Endothelial cell of umbilical vein (primary cell): ENCODE measurements at regions not wholly inside any gene's neighbourhood (a gene's known extent, or its start where the extent isn't known, plus 50 kb on each side); places are given as distances from the start of the nearest gene placed in this dataset.

Source experiments
- BruUV-seq: library from RNA; stranded (reverse); fragments of 400-500 nt; replicated peaks from 2 replicates; lab custom pipeline; 2021; lab: Mats Ljungman, UMichigan
- CTCF ChIA-PET: fragments of 300-600, 350-600 bp; sonication (Branson Sonifier 250); formaldehyde crosslinking; loops from one replicate; lab custom pipeline; 2021; ENCODE audit warnings: antibody characterized with exemption, inconsistent platforms; lab: Charles Lee
- POLR2A ChIA-PET: fragments of 300-600, 350-600 bp; sonication (Branson Sonifier 250); formaldehyde crosslinking; loops from one replicate; lab custom pipeline; 2021; ENCODE audit warnings: antibody characterized with exemption, inconsistent platforms; lab: Charles Lee
- DNase-seq: peaks from one replicate; pipeline ENCODE4 v3.0.0-alpha.2; 2011; ENCODE audit warnings: low read depth, low spot score
- FAIRE-seq: peaks from 2 replicates; lab custom pipeline; 2011; peaks lifted over from hg19 to GRCh38; lab: Jason Lieb, UNC
- H2AFZ ChIP-seq: 2 replicates; pipeline ENCODE4 v1.6.0; 2012; ENCODE audit warnings: low read depth, low read length, control low read depth, inconsistent platforms
- H3K27ac ChIP-seq: 2 replicates; pipeline ENCODE4 v1.5.1; 2011; ENCODE audit warnings: low read depth, mild to moderate bottlenecking, control low read depth, low read length, moderate library complexity; ENCODE audit not compliant: insufficient read depth
- H3K27me3 ChIP-seq, 2 experiments: 2 replicates each; pipeline versions ENCODE4 v1.6.0 to v1.6.1; 2011; ENCODE audit warnings: low read length in 2 of 2, mixed read lengths in 1 of 2; ENCODE audit not compliant: control insufficient read depth in 2 of 2, insufficient read depth in 2 of 2
- H3K36me3 ChIP-seq, 2 experiments: 2 replicates in 1 of 2; 3 replicates in 1 of 2; pipeline ENCODE4 v1.5.1; 2011; ENCODE audit warnings: low read length in 2 of 2, mild to moderate bottlenecking in 1 of 2, moderate library complexity in 1 of 2; ENCODE audit not compliant: control insufficient read depth in 2 of 2, insufficient read depth in 2 of 2; ENCODE audit errors: extremely low read depth in 1 of 2
- H3K4me1 ChIP-seq: 3 replicates; pipeline ENCODE4 v1.5.1; 2011; ENCODE audit warnings: mild to moderate bottlenecking, low read length; ENCODE audit not compliant: control insufficient read depth, insufficient read depth; ENCODE audit errors: extremely low read depth
- H3K4me2 ChIP-seq: 2 replicates; pipeline ENCODE4 v1.6.1; 2011; ENCODE audit warnings: low read length, control low read depth, mixed read lengths; ENCODE audit not compliant: insufficient read depth
- H3K4me3 ChIP-seq, 3 experiments: fragments of 200-600 bp in 1 of 3; sonication (generic), shearing (Covaris generic) in 1 of 3; replicated peaks in 1 of 3; 2 replicates each; pipeline ENCODE4 v1.5.1; 2011 to 2016; ENCODE audit warnings: control low read depth in 3 of 3, low read length in 3 of 3, mild to moderate bottlenecking in 2 of 3, inconsistent platforms in 1 of 3, low read depth in 1 of 3, moderate library complexity in 1 of 3; ENCODE audit not compliant: insufficient read depth in 1 of 3
- H3K79me2 ChIP-seq: 2 replicates; pipeline ENCODE4 v1.6.0; 2012; ENCODE audit warnings: low read length, inconsistent platforms; ENCODE audit not compliant: control insufficient read depth, insufficient read depth
- H3K9ac ChIP-seq: replicated peaks from 2 replicates; pipeline ENCODE3; 2011; ENCODE audit warnings: low read length, control low read depth; ENCODE audit not compliant: insufficient read depth; ENCODE audit errors: extremely low read depth
- H3K9me1 ChIP-seq: replicated peaks from 3 replicates; pipeline ENCODE4 v1.6.0; 2011; ENCODE audit warnings: mild to moderate bottlenecking, low read length; ENCODE audit not compliant: control insufficient read depth, insufficient read depth; ENCODE audit errors: extremely low read depth
- H3K9me3 ChIP-seq: replicated peaks from 2 replicates; pipeline ENCODE4 v1.5.1; 2012; ENCODE audit warnings: low read length, inconsistent platforms; ENCODE audit not compliant: control insufficient read depth, insufficient read depth
- H4K20me1 ChIP-seq: replicated peaks from 2 replicates; pipeline ENCODE3; 2011; ENCODE audit warnings: mild to moderate bottlenecking, low read length; ENCODE audit not compliant: control insufficient read depth, insufficient read depth; ENCODE audit errors: extremely low read depth
- EZH2 ChIP-seq: IDR thresholded peaks from 2 replicates; pipeline ENCODE4 v1.6.1; 2012; ENCODE audit warnings: borderline replicate concordance, low read depth, mild to moderate bottlenecking, moderate library complexity, low read length, inconsistent platforms; ENCODE audit not compliant: severe bottlenecking
- FOS ChIP-seq: IDR thresholded peaks from 2 replicates; pipeline ENCODE4 v1.6.1; 2011; ENCODE audit warnings: mild to moderate bottlenecking, low read length, moderate library complexity, borderline replicate concordance; ENCODE audit not compliant: insufficient read depth
- GATA2 ChIP-seq: IDR thresholded peaks from 2 replicates; pipeline ENCODE4 v1.7.0; 2011; ENCODE audit warnings: low read depth, mild to moderate bottlenecking, moderate library complexity, mixed read lengths, low read length; ENCODE audit not compliant: insufficient read length, insufficient read depth
- JUN ChIP-seq: IDR thresholded peaks from 2 replicates; pipeline ENCODE4 v1.6.1; 2011; ENCODE audit warnings: borderline replicate concordance, low read depth; ENCODE audit not compliant: insufficient read length, insufficient read depth
- MYC ChIP-seq: IDR thresholded peaks from one replicate; pipeline ENCODE4 v1.6.1; 2011; ENCODE audit warnings: mild to moderate bottlenecking, low read depth, low read length
- POLR2A ChIP-seq: IDR thresholded peaks from 2 replicates; pipeline ENCODE4 v1.6.1; 2012; ENCODE audit warnings: low read depth, mild to moderate bottlenecking, control low read depth, low read length
- dilution Hi-C: fragments of 300-500 bp; cut with MboI; formaldehyde crosslinking; loops from one replicate; pipeline ENCODE4 v1.15.0; 2019; ENCODE audit warnings: low sequenced_read_pairs; ENCODE audit not compliant: extremely low pct_ligation_motif_present
- intact Hi-C: fragments of 100-400 bp; cut with micrococcal nuclease; formaldehyde crosslinking; loops from one replicate; pipeline ENCODE4 v1.10.0; 2022
- TF ChIP-seq, protein P1 (sequence below): IDR thresholded peaks from 2 replicates; pipeline ENCODE4 v1.6.1; 2011; ENCODE audit not compliant: insufficient read depth, insufficient read length
- TF ChIP-seq, protein P2 (sequence below), 2 donors: IDR thresholded peaks; 1 replicate in 1 of 2; 2 replicates in 1 of 2; pipeline ENCODE4 v1.5.1; 2011; ENCODE audit warnings: low read length in 2 of 2, mild to moderate bottlenecking in 2 of 2, moderate library complexity in 2 of 2, control low read depth in 1 of 2, inconsistent platforms in 1 of 2, low read depth in 1 of 2; ENCODE audit not compliant: insufficient read depth in 1 of 2; ENCODE audit errors: extremely low read depth in 1 of 2

DNA sequence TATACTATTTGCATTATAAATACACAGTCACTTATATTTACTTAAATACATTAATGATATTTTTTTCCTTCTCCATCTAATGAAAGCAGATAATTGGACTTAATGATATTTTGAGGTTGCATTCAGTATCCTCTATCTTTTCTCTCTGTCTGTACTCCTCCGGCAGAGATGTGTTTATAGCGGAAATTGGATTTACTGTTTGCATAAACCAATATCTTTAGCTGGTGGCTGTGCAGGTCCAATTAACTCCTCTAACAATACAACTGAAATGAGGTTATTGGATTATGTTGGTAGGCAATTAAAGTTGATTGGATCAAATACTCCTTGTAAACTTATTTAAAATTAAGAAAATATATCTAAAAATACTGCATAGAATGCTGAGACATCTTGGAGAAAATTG is 1044.2 kb upstream of the SORCS1 start:
- no peaks in the 10 kb centered on the region for H3K4me1 ChIP-seq
- H3K9me3 ChIP-seq: peaks cover 2% of the 10 kb centered on the region
- H4K20me1 ChIP-seq: no peaks in the 10 kb centered on the region
- no peak overlapping the region for H3K9ac ChIP-seq
- H3K79me2 ChIP-seq: no peaks in the 10 kb centered on the region
- H2AFZ ChIP-seq: no peak overlapping the region
- no peaks in the 10 kb centered on the region for H3K27me3 ChIP-seq
- ChIA-PET CTCF (no interaction called here), POLR2A (no interaction called here)
- H3K9me1 ChIP-seq: no peaks in the 10 kb centered on the region
- FAIRE-seq: no peak
- dilution Hi-C loops: no loop called here
- no peaks in the 10 kb centered on the region for H3K36me3 ChIP-seq
- no peak overlapping the region for H3K4me3 ChIP-seq
- intact Hi-C loops: no loop called here
- TF ChIP-seq JUN (no peak), MYC (no peak), POLR2A (no peak), FOS (no peak)
- no peak overlapping the region for H3K27ac ChIP-seq
- no peak overlapping the region for H3K4me2 ChIP-seq
- no TSS peak for BruUV-seq
- DNase-seq: no peak

DNA sequence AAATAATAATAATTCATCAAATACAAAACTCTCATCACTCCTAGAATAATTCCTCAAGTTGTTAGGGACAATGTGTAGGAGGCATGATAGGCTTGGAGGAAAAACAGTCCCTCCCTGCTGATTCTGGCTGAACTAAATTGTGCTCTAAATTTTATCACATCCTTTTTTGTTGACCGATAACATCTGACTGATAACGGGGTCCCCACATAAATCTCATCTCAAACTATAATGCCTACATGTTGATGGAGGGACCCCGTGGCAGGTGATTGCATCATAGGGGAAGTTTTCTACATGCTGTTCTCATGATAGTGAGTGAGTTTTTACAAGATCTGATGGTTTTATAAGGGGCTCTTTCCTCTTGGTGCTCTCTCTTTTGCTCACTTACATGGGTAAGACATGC is 1043.5 kb upstream of the SORCS1 start:
- no peak overlapping the region for H3K4me3 ChIP-seq
- ChIA-PET CTCF (no interaction called here), POLR2A (no interaction called here)
- H3K79me2 ChIP-seq: no peaks in the 10 kb centered on the region
- no peaks in the 10 kb centered on the region for H3K27me3 ChIP-seq
- no peak overlapping the region for H3K4me2 ChIP-seq
- H2AFZ ChIP-seq: no peak overlapping the region
- peaks cover 4% of the 10 kb centered on the region for H3K9me3 ChIP-seq
- DNase-seq (no peak), FAIRE-seq (no peak)
- dilution Hi-C loops (no loop called here), intact Hi-C loops (no loop called here)
- H3K9me1 ChIP-seq: no peaks in the 10 kb centered on the region
- no peaks in the 10 kb centered on the region for H3K36me3 ChIP-seq
- no peak overlapping the region for H3K27ac ChIP-seq
- no peaks in the 10 kb centered on the region for H4K20me1 ChIP-seq
- no peaks in the 10 kb centered on the region for H3K4me1 ChIP-seq
- BruUV-seq: no TSS peak
- no peak for TF ChIP-seq FOS
- no peak for TF ChIP-seq GATA2
- no peak for TF ChIP-seq MYC
- no peak for TF ChIP-seq EZH2
- TF ChIP-seq, protein P1, sequence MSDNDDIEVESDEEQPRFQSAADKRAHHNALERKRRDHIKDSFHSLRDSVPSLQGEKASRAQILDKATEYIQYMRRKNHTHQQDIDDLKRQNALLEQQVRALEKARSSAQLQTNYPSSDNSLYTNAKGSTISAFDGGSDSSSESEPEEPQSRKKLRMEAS: no peak
- no peak for TF ChIP-seq JUN
- TF ChIP-seq, protein P2, sequence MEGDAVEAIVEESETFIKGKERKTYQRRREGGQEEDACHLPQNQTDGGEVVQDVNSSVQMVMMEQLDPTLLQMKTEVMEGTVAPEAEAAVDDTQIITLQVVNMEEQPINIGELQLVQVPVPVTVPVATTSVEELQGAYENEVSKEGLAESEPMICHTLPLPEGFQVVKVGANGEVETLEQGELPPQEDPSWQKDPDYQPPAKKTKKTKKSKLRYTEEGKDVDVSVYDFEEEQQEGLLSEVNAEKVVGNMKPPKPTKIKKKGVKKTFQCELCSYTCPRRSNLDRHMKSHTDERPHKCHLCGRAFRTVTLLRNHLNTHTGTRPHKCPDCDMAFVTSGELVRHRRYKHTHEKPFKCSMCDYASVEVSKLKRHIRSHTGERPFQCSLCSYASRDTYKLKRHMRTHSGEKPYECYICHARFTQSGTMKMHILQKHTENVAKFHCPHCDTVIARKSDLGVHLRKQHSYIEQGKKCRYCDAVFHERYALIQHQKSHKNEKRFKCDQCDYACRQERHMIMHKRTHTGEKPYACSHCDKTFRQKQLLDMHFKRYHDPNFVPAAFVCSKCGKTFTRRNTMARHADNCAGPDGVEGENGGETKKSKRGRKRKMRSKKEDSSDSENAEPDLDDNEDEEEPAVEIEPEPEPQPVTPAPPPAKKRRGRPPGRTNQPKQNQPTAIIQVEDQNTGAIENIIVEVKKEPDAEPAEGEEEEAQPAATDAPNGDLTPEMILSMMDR (IDR thresholded peaks at IDR 0.05; ENCODE audit: extremely low read depth in 1 of 2, insufficient read depth in 1 of 2, low read depth in 1 of 2, low read length in 2 of 2): no peak
- TF ChIP-seq POLR2A: no peak
- no peak overlapping the region for H3K9ac ChIP-seq
